ENCODE measurements at regions not wholly inside any gene's neighbourhood (a gene's known extent, or its start where the extent isn't known, plus 50 kb on each side); places are given as distances from the start of the nearest gene placed in this dataset.

GRCh38 chr20:58087562-58087858, 140.9 kb downstream of the ANKRD60 start:
- no peak for DNase-seq

GRCh38 chr20:58086763-58087561, 141.5 kb downstream of the ANKRD60 start:
- no peak for DNase-seq

- no peak for DNase-seq
Measured at GRCh38 chr20:58084966-58085365, 143.5 kb downstream of the ANKRD60 start.

- no peak for DNase-seq
Measured at GRCh38 chr20:58084566-58084965, 143.9 kb downstream of the ANKRD60 start.

GRCh38 chr20:58081846-58082245, 146.6 kb downstream of the ANKRD60 start:
- no peak for DNase-seq

- no peak for DNase-seq
Measured at GRCh38 chr20:58078741-58079522, 149.5 kb downstream of the ANKRD60 start.

GRCh38 chr20:58077282-58077681, 151.2 kb downstream of the ANKRD60 start:
- no peak for DNase-seq

GRCh38 chr20:58076405-58076804, 152.0 kb downstream of the ANKRD60 start:
- no peak for DNase-seq

GRCh38 chr20:58075586-58076345, 152.7 kb downstream of the ANKRD60 start:
- no peak for DNase-seq

GRCh38 chr20:58073945-58074856, 154.3 kb downstream of the ANKRD60 start:
- DNase-seq: no peak

GRCh38 chr20:58072695-58073671, 155.5 kb downstream of the ANKRD60 start:
- DNase-seq: no peak

- DNase-seq: no peak
Measured at GRCh38 chr20:58071991-58072390, 156.5 kb downstream of the ANKRD60 start.

- no peak for DNase-seq
Measured at GRCh38 chr20:58071298-58071697, 157.2 kb downstream of the ANKRD60 start.

GRCh38 chr20:58070664-58071196, 157.7 kb downstream of the ANKRD60 start:
- DNase-seq: no peak

GRCh38 chr20:58069796-58070663, 158.4 kb downstream of the ANKRD60 start:
- no peak for DNase-seq

GRCh38 chr20:58069207-58069606, 159.2 kb downstream of the ANKRD60 start:
- DNase-seq: no peak

GRCh38 chr20:58065508-58066361, 162.7 kb downstream of the ANKRD60 start:
- DNase-seq: no peak

- DNase-seq: no peak
Measured at GRCh38 chr20:58064411-58065010, 163.9 kb downstream of the ANKRD60 start.

- no peak for DNase-seq
Measured at GRCh38 chr20:58059260-58059544, 169.3 kb downstream of the ANKRD60 start.

All from effector CD4-positive, alpha-beta T cell (primary cell).